PC-3 (cell line): ENCODE measurements at regions not wholly inside any gene's neighbourhood (a gene's known extent, or its start where the extent isn't known, plus 50 kb on each side); places are given as distances from the start of the nearest gene placed in this dataset.

Experiments used
- CTCF ChIP-seq: fragments of 300-600 bp; sonication (generic); conservative IDR thresholded peaks from 2 replicates; pipeline ENCODE4 v1.5.1; 2017; ENCODE audit warnings: antibody characterized with exemption, low read depth, mild to moderate bottlenecking, low read length
- EZH2 ChIP-seq: fragments of 300-600 bp; sonication (generic); IDR thresholded peaks from one replicate; pipeline ENCODE4 v1.6.1; 2017; ENCODE audit warnings: antibody characterized with exemption, mild to moderate bottlenecking, low read length; ENCODE audit not compliant: unreplicated experiment
- EZH2phosphoT487 ChIP-seq: fragments of 300-600 bp; sonication (generic); IDR thresholded peaks from 2 replicates; pipeline ENCODE4 v1.6.1; 2018; ENCODE audit warnings: mild to moderate bottlenecking, antibody characterized with exemption, low read length, borderline replicate concordance

- TF ChIP-seq CTCF, result no peak
- no peak for TF ChIP-seq EZH2
- no peak for TF ChIP-seq EZH2phosphoT487
Measured at GRCh38 chr12:88351146-88351545, 209.0 kb downstream of the TMTC3 start.
